SK-N-SH treated with all-trans-retinoic acid at 6 μM for 48 hours (cell line): ENCODE measurements at regions not wholly inside any gene's neighbourhood (a gene's known extent, or its start where the extent isn't known, plus 50 kb on each side); places are given as distances from the start of the nearest gene placed in this dataset.

Experiments
- BACH2 ChIP-seq: fragments of 250-450 bp; sonication (Bioruptor Pico); IDR thresholded peaks from 2 replicates; pipeline ENCODE4 v1.9.0; 2021; ENCODE audit warnings: mild to moderate bottlenecking, borderline replicate concordance
- CSDC2 ChIP-seq: fragments of 250-450 bp; sonication (Bioruptor Pico); IDR thresholded peaks from 2 replicates; pipeline ENCODE4 v1.5.0; 2020; ENCODE audit warnings: mild to moderate bottlenecking, moderate library complexity
- PATZ1 ChIP-seq: fragments of 250-450 bp; sonication (Bioruptor Pico); IDR thresholded peaks from 2 replicates; pipeline ENCODE4 v1.8.0; 2020; ENCODE audit warnings: mild to moderate bottlenecking, moderate library complexity, borderline replicate concordance

- TF ChIP-seq PATZ1 = no peak
- TF ChIP-seq CSDC2 (CRISPR knock-in tag) = no peak
- no peak for TF ChIP-seq BACH2 (CRISPR knock-in tag)
Observed at GRCh38 chr1:229950020-229950419, 117.0 kb upstream of the GALNT2 start.
